ENCODE measurements at regions not wholly inside any gene's neighbourhood (a gene's known extent, or its start where the extent isn't known, plus 50 kb on each side); places are given as distances from the start of the nearest gene placed in this dataset.
"Not testable (repeated sequence)": the region's sequence is repeated elsewhere in the genome, so short reads cannot be mapped to it uniquely, and the experiment has no call there.

DNA sequence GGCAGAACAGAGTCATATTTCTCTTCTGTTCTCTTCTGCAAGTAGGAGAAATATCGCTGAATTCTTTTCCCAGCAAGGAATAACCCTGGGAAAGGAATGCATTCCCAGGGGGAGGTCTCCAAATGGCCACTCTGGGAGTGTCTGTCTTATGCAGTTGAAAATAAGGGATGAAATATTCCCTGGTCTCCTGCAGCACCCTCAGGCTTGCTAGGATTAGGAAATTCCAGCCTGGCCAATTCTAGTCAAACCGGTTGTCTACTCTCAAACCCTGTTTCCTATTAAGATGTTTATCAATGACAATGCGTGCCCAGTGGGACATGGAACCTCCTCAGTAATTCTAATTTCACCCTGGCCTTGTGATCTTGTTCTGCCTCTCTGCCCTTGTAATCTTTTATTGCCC is 501.1 kb upstream of the OLFM3 start:
- DNase-seq: not testable (repeated sequence)

DNA sequence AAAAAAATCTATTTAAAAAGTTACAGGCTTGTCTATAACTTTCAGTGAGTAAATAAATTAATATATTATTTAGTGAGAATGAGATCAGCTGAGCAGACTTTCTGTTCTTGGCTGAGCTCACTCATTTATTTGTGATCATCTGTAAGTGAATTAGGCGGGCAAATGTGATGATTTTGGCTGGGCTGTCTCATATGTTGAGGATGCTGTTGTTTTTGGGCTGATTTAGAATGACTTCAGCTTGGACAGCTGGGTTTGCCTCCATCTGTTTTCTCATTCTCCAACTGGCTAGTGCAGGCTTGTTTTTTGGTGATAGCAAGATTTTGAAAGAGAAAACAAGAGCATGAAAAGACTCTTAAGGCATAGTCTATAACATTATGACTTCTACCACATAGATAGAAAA is 475.8 kb upstream of the OLFM3 start:
- no peak for DNase-seq

DNA sequence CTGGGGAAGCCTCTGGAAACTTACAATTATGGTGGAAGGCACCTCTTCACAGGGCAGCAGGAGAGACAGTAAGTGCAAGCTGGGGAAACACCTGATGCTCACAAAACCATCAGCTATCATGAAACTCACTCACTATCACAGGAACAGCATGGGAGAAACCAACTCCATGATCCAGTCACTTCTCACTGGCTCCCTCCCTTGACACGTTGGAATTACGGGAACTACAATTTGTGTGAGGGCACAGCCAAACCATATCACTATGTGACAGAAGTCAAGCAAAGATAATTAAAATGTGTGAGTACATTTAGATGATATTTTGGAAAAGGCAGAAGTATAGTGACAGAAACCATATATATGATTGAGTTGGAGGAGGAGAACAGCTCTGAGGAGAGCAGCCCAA is 474.0 kb upstream of the OLFM3 start:
- DNase-seq: no peak

DNA sequence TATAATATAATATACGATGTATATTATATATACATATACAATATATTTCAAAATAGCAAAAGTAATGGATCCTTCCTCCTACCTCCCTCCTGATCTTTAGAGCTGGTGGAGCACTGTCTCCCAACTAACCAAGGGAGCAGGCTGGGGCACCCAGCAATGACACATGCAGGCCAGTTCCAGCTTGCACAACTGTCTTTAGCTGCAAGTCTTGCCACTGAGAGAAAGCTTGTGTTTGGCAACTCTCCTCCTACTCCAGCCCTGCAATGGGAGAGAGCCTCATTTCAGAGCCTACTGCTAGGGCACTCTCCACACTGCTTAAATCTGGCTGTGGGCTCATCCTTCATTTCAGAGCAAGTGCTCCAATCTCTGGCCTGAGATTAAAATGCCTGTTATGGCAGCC is 469.8 kb upstream of the OLFM3 start:
- DNase-seq: no peak

DNA sequence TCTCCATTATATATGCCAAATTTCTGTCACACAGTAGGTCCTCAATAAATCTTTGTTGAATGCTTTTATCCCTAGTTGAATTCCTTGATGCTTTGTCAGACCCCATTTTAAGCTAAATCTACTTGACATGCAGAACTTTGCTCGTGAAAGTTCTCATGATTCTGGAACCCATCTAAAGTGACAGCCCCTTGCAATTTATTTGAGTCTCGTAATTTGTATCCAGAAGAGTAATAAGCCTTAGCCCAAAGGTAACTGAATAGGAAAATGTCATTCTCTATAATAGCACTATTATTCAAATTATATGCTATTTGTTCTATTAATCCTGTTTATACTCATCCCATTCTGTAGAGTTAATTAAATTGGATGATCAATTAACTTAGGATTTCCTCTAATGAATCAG is 466.6 kb upstream of the OLFM3 start:
- DNase-seq: no peak

DNA sequence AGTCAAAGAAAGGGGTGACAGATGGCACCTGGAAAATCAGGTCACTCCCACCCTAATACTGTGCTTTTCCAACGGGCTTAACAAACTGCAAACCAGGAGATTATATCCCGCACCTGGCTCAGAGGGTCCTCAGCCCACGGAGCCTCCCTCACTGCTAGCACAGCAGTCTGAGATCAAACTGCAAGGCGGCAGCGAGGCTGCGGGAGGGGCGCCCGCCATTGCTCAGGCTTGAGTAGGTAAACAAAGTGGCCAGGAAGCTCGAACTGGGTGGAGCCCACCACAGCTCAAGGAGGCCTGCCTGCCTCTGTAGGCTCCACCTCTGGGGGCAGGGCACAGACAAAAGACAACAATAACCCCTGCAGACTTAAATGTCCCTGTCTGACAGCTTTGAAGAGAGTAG is 445.6 kb upstream of the OLFM3 start:
- DNase-seq: not testable (repeated sequence)

DNA sequence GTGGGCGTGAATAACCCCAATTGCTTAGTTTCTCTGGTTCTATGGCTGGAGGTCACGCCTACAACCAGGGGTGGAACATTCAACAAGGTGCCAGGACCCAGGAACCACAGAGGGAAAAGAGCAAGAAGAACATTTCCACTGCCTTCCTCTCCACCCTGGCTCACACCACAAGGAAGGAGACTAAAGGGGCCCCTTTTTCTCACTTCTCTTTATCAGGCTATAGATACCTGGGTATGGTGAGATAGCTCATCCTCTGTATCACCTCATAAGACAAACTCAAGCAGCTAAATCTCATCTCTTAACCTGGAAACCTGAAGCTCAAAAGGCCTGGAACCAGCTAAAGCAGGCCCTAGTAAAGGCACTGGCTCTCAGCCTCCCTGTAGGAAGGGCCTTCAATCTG is 438.8 kb upstream of the OLFM3 start:
- no peak for DNase-seq

DNA sequence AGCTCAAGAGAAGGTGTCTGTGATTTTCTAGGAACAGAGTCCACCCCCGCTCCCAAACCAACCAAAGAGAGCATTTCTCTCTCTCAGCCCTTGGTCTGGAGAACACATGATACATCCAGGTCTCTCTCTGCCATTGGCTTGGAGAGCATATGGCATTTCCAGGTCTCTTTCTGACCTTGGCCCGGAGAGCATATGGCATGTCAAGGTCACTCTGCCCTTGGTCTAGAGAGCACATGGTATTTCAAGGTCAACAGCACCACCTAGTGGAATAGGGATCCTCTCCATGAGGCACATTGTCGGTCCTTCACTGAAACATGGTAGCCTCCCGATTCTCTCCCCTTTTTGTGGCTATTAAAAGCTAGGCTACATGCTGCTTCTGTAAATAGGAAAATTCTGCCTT is 437.7 kb upstream of the OLFM3 start:
- peak in 1 of 2 experiments; percentile 4 for DNase-seq

DNA sequence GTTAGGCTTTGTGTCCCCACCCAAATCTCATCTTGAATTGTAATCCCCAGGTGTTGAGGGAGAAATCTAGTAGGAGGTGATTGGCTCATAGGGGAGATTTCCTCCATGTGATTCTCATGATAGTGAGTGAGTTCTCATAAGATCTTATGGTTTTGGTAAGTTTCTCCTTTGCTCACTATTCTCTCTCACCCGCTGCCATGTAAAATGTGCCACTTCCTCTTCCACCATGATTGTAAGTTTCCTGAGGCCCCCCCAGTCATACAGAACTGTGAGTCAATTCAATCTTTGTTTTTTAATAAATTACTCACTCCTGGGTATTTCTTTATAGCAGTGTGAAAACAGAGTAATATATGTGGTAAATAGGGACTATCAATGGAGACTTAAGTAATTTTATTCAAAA is 434.5 kb upstream of the OLFM3 start:
- DNase-seq: no peak

DNA sequence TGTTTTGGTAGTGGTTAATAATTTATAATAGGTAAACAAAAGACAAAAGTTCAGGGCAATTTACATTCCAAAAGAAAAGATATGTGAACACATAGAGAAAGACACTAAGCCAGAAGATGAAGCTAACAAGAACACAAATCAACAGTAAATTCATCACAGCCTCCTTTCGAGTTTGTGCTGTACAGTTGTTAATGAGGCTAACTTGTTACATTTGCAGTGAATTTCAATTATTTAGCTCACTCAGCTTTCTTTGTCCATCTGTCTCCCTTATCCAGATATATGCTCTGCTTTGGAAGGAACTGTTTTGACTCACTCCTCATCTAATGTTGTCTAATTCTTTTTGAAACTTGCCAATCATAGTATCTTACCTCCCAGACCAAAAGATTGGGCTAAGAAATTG is 423.3 kb upstream of the OLFM3 start:
- no peak for DNase-seq
